HG03060 (cell line): ENCODE measurements at regions not wholly inside any gene's neighbourhood (a gene's known extent, or its start where the extent isn't known, plus 50 kb on each side); places are given as distances from the start of the nearest gene placed in this dataset.

ENCODE experiments used
- ATAC-seq: cut with Tn5 transposase; IDR thresholded peaks from one replicate; pipeline ENCODE4 v1.9.1; 2021; ENCODE audit warnings: low read depth, moderate number of reproducible peaks; ENCODE audit not compliant: unreplicated experiment

DNA sequence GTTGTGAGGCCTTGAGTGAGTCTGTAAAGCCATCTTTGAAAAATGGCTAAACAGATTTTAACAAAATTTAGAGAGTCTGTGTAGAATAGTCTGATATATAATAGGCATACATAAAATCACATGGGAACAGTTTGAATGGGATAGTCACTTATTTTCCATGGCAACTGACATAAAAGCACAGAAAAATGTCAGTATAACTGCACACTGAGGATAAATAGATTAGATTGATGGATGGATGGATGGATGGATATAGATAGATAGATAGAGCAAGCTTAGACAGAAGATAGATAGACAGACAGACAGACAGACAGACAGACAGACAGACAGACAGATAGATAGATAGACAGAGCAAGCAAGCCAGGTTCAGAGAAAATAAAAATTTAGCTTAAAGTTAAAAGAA, 660.2 kb upstream of the API5 start:
- no peak for ATAC-seq

DNA sequence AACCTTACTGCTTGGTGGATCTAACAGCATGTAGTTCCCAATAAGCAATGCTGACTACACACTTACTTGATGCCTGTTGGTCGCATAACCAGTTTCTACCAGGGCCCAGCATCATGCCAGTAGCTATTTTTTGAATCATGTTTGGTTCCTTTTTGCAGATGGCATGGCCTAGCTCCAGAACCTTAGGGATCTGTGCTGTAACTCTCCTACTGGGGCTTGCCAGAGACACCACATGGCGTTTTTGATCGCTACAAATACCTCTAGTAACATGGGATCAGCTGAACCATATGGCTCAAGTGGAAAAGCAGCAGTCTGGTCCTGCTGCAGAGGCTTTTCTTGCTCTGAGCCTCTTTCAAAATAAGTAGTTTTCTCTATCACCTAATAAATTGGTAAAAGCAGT, 654.6 kb upstream of the API5 start:
- no peak for ATAC-seq

DNA sequence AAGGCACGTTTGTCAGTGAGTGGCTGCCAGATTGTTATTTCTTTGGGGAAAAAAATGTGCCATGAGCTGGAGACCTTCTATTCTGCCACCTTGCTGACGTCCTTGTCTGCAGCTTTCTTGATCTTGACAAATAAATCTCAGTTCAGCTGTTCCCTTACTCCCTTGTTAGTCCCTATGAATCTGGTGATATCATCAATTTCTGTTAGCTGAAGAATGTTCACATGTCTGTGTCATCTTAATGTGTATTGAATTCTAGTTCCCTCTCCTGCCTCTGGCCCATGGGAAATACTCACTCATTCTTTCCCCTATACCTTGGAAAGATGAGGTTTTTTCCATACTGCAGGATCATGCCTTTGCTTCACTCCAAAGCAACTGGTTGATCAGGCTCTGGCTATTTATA, 649.9 kb upstream of the API5 start:
- no peak for ATAC-seq

DNA sequence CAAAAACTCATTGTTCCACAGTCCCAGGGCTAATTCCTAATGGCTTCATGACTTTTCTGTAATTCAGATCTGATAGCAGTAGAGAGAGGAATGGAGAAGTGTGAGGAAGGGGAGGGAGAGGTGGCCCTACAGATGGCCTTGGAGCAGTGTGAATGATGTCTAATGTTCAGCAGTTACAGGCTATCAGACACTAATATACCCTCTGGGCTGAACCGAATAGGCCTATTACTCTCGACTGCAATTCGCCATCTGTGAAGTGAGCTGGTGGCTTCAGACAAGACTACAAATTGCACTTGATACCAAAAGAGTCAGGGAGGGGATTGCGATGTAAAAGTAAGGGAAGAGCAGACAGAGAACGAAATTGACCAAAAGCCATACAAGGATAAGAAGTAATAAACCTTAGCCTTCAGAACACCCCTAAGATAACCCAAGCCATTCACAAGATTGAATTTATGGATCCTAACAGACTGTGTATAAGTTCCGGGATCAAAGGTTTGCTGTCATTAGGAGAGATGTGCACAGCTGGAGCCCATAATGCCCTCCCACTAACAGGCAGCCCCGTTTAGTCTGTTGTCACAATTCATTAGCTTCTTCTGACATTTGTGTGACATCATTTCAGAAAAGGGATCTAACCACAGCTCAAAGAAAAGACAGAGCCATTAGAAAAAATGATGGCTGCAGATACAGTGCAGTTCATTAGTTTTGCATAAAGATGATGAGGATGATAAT, 642.4 kb upstream of the API5 start:
- ATAC-seq, result no peak

DNA sequence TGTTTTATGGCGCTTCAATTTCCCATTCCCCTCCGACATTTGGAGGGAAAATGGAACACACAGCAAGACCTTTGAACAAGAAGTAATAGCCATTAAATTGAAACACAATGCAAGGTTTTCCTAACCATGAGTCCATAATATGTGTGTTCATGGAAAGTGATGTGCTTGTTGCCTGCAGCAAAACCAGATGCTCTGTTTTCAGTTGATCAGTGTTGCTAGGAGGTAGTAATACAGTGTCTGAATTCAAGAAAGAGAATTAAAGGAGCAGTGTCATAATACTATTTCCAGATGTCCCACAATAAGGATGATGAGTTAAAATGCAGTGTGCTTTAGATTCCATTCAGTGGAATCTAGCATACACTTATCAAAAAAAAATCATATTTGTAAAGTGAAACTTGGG, 637.4 kb upstream of the API5 start:
- no peak for ATAC-seq

DNA sequence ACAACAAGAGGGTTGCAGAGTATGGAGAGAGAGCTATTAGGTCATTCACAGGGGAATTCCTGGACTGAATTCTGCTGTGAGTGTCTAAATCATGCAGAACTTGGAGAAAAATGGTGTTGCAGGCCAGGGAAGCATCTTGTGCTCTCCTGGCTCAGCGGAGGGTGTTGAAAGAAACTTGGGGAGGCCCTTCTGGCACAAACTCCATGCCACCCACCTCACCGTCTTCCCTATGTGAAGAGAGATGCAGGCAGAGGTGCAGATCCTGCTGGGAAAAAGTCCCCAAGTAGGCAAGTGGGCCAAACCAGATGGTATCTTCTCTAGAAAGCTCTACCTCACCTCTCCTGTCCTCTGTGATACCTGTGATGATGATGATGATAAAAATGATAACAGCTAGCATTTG, 604.3 kb upstream of the API5 start:
- ATAC-seq, result no peak

DNA sequence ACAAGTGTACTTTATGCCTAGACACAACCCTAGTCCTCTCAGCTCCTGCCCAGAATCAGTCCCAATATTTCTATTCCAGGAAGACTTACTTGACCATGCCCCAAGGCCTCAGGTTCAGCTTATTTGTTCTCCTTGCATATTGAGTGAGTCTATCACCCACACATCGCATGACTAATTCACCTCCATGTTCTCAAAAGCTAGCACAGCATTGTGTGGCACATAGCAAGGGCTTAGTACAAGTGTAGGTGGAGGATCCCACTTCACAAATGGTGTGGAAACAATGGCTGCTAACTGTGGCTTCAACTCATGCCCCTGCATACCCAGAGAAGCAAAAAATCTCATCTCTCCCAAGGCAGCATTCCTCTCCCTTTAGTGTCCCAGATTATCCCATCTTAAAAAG, 602.6 kb upstream of the API5 start:
- no peak for ATAC-seq

DNA sequence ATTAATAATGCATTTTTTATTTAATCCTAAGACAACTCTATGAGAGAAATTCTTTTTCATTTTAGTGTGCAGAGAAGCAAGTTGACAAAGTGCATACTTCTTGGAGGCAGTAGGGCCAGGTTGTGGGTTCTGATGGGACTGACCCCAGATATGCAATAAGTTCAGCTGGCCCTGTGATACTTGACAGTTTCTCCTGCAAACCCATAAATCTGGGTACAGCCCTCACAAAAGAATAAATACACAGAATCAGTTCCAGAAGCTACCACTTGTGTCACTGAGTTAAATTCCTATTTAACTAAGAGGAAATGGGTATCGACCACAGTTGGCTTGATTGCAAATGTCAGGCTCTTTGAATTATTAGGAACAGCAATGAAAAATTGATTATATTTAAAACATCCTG, 598.5 kb upstream of the API5 start:
- no peak for ATAC-seq

DNA sequence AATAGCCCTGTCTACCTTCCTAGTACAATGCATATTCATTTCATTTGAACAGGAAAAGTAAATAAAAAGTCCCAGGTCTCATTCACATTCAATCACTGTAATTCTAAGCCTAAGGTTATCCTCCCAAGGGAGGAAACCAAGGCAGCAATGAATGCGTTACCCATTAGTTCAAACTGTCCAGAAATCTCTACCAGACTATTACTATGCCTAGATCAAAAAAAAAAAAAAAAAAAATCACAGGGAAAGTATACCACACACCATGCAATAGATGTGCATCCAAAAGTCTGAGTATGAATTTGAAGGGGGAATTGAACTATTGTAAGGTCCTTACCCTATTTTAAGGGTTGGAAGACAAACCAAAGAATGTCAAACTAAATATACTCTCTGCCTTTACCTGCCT, 598.0 kb upstream of the API5 start:
- no peak for ATAC-seq

DNA sequence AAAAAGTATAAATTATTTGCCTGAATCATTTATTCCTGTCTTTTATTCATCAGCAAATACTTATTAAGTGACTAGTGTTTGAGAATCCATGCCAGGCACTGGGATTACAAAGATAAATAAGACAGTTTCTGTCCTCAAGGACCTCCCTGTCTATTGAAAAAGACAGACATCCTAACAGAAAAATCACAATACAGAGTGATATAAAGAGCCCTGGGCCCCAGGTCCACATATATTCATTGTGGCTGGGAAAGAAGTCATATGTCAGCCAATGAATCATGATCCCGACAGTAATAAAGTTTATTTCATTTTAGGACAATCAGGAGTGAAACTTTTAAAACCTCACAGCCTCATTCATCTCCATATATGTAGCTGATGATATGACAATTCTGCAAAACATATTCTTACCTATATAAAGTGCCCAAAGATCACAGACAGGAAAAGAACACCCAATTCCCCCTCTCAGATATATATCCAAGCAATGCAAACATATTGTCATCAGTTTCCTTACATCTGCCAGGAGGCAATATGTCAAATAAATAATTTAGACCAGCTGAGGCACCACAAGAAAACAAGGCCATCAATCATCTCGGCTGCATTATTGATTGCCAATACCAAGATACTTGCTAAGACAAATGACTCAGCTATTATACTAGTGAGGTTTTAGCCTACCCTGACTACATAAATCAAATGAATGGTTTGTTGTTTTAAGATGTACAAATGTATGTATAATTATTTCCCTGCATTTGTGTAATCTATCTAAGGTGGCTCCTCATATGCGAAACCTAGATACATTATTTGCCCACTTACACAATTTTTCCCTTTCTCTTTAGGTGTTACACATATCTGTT, 590.9 kb upstream of the API5 start:
- no peak for ATAC-seq

DNA sequence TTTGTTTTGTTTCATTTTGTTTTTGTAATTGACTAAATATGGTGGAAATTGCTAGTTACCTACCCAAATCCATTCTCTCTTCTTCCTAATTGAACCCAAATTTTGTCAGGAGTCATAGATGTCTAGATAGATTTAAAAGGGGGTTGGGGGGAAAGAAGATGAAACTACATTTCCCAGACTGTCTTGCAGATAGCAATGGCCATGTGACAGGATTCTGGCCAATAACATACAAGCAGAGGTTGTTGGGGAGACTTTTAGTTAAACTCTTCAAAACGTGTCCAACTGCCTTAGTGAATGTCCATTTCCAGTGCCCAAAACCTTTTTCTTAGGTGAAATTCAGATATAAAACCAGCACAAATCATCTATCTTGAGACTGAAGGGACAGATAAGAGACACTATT, 583.9 kb upstream of the API5 start:
- ATAC-seq, result no peak

DNA sequence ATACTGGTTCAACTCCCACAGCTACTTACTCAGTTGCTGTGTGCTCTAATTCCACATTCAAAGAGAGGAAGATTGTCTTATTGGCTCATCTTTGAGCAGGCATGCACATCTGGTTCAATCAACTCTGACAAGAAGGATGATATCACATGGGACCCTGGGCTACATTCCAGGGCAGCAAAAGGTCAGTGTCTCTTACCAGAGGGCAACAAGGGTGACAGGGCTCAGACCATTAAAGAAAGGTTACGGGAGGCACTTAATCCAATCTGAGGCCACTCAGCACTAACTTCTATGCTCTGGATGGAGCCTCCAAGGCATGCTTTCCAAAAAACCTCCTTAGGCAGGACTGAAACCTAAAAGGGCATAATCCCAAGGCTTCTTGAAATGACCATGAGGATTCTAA, 549.4 kb upstream of the API5 start:
- no peak for ATAC-seq

DNA sequence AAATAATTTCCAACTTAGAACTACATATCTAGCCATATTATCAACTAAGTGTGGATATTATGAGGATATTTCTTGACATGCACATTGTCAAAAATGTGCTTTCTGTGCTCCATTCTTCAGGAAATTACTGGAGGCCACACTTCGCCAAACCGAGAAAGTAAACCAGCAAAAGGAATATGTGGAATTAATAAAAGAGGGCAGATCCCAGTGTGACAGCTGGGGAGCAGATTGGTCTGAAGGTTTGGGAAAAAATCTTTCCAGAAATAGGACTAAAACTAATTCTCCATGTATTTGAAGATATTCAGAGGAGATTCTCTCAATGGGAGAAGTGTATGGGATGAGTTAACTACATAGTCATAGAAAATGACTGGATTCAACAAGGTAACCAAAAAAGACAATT, 546.9 kb upstream of the API5 start:
- ATAC-seq, result no peak

DNA sequence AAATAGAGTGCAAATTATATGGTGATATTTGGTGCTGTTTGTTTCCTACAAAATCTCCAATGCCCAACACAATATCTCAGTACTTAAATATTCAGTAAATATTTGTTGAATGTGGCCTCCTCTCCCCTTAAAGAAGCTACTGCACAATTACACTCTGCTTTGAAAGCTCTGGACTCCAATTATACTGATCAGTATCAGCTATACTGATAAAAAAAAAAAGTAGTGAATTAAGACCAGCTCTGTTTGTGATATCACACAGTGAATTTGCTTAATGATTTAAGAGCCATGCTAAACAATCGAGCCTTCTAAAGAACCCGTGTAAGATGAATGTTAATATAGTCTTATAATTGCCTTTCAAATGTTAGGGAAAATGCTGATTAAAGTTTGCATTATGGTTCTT, 543.2 kb upstream of the API5 start:
- ATAC-seq, result no peak

DNA sequence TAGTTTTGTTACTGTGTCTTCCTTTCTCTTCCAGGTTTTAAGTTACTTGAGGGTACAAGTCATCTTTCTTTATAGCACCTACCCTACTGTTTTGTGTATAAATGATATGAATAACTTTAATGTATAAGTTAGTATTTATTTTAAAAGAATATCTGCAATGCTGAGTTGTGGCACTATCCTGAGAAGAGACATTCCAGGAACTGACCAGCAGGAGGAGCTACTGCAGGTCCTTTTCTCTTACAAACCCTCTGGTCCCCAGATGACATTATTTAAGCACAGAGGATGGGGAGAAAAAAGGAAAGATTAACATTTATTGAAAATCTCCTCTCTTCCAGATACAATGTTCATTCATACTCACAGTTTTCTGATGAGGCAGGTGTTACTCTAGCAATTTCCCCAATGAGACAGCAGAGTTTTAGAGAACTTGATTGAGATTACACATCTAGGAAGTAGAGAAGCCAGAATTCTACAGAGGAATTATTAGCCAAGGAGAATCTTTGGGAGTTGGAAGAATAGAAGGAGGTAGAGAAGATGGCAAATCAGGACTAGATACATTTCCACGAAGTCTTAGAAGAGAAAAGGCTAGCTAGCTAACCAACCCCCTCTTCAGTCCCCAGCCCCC, 541.2 kb upstream of the API5 start:
- peak; percentile 63 for ATAC-seq

DNA sequence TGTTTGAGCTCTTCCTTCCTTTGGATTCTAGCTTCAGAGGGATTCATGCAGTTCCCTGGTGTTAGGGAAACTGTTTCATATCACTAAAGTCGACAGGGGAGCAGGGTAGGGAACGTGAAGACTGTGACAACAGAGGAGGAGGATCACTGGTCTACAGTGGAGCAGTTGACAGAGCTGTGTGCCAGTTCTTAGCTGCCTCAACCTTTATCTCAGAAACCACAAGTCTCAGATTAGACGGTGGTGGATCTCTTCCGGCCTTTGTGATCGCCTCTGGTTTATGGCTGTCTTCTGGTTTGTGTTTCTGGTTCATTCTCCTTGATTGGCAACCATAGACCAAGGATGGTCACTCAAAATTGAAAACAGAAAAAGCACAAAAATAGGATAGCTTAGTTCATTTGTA, 538.9 kb upstream of the API5 start:
- ATAC-seq, result no peak

DNA sequence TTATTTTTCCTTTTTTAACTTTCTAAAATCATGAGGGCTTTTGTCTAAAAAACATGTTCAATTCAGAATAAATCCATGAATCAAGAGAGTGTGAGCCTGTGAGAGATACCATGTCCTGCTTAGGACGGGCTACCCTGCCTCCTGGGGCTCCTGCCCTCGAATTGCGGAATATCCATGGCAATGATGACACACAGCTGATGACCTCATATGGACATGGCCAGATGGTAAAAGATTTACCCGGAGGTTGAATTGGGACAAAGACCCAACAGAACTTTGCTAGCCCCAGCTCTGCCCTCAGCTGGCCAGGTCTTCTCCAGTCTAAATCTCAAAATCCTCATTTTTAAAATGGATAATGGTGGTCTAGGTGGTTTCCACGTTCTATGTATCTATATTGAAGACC, 538.1 kb upstream of the API5 start:
- no peak for ATAC-seq

DNA sequence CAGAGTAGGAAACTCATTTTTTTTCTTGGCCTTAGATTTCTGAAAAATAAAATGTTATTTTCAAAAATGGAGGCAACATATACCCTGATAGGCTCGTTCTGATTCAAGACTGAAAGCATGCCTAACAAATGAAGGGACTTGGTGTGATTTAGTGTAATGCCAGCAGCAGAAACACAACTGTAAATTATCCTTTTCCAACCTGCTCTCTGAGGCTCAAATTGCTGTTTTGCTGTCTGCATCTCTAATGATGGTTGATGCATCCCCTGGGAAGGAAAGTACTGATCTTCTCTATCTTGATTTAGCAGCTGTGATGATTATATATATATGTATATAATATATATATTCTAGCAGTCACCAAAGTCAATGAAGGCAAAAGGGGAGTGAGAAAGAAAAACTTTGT, 537.2 kb upstream of the API5 start:
- ATAC-seq, result no peak

DNA sequence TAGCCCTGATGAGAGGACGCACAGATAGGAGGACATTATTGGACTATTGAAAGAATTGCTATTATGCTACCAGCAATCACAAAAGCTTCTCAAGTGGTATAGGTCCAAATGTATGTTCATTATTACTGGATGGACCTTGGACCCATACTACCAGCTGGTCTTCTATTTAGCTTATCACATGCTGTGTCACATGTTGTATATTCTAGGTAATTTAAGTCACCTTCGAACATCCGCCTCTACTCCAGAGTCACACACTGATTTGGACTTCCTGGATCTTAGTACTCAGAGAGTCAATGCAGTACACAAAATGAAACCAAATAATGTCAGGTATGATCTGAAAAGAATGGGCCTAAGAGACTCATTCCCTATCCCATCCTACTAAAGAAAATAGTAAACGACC, 534.0 kb upstream of the API5 start:
- ATAC-seq, result no peak

DNA sequence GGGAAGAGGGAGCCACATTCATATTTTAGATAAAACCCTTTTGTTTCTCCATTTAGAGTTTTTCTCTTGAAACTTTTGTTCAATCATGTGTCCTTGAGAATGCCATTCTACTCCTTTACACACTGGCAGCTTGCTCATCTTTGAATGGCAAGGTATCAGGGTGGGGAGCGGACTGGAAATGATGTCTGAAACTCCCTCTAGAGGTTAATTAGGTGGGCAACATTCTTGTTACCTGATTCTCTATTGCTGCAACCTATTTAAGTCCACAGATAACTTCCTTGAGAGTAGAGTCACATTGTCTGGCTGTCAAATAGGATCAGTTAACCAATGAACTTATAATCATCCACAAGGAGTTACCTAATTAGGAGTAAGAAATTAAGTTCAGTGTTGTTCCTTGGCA, 533.6 kb upstream of the API5 start:
- ATAC-seq, result no peak

DNA sequence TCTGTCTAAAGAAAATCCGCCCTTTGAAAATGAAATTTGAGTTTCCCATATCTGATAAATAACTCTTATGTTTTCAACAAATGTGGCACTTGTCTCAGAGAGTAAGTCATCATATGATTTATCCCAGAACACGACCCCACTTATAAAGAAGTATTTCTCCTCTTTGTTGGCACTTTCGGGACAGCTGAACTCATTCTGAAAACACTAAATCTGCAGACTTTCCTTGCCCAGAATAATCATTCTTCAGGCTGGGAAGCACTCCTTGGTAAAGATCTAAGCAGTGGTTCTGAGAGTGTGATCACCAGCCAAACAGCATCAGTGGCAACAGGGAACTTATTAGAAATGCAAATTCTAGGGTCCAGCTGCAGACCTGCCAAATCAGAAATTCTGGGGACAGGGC, 532.2 kb upstream of the API5 start:
- ATAC-seq, result no peak

DNA sequence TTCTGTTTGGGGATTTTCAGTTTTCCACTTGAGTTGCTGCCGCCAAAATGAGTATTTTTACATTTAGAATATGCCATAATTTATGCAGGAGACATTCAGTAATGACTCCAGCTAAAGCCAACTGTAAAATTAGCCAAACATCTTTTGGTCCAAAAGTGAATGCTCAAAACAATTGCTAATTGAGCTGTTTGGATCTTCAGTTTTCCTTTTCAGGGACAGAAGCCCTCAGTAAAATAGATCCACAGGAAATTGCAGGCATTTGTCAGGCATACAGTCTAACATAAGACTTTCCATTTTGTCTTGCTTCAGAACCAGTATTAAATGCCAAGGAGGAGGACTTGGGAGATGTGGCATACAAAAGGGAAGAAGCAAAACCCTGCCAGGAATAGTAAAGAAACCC, 524.8 kb upstream of the API5 start:
- ATAC-seq, result no peak
